Left lung (tissue), 4 donors: ENCODE measurements at regions not wholly inside any gene's neighbourhood (a gene's known extent, or its start where the extent isn't known, plus 50 kb on each side); places are given as distances from the start of the nearest gene placed in this dataset.

Experiments used
- ATAC-seq: fragments of 200-7000 bp; cut with Tn5 transposase; one replicate; pipeline ENCODE4 v1.9.1; 2020; ENCODE audit warnings: moderate library complexity
- DNase-seq, 4 donors: peaks; one replicate each; pipeline ENCODE4 v3.0.0-alpha.2; 2013 to 2020
- H3K27ac ChIP-seq, 2 donors: fragments of 200-600 bp; sonication (generic) in 1 of 2; one replicate each; pipeline versions ENCODE4 v1.5.0 to v1.8.0; 2020 to 2021
- H3K27me3 ChIP-seq, 2 donors: fragments of 200-600 bp; sonication (generic) in 1 of 2; one replicate each; pipeline versions ENCODE4 v1.5.0 to v1.8.0; 2020 to 2021
- H3K36me3 ChIP-seq, 2 donors: fragments of 200-600 bp; sonication (generic) in 1 of 2; one replicate each; pipeline versions ENCODE4 v1.5.0 to v1.8.0; 2020 to 2021
- H3K4me1 ChIP-seq, 2 donors: fragments of 200-600 bp; one replicate each; pipeline ENCODE4 v1.8.0; 2021
- H3K4me3 ChIP-seq, 2 donors: fragments of 200-600 bp; sonication (generic) in 1 of 2; one replicate each; pipeline versions ENCODE4 v1.5.0 to v1.8.0; 2020 to 2021; ENCODE audit warnings: mild to moderate bottlenecking in 1 of 2
- H3K9me3 ChIP-seq, 2 donors: fragments of 200-600 bp; sonication (generic) in 1 of 2; one replicate each; pipeline versions ENCODE4 v1.5.0 to v1.8.0; 2020 to 2021
- CTCF ChIP-seq, 2 donors: fragments of 200-600 bp; sonication (generic) in 1 of 2; IDR thresholded peaks; one replicate each; pipeline versions ENCODE4 v1.5.0 to v1.8.0; 2021; ENCODE audit warnings: antibody characterized with exemption in 2 of 2
- intact Hi-C, 2 donors: fragments of 100-400 bp; cut with DNase I; formaldehyde crosslinking; loops; one replicate each; pipeline versions ENCODE4 v1.11.2 to v1.14.2; 2022
- donor health status: DM: no; HTN: yes; CAD: no.
- donor health status: DM: no; HTN: no; CAD: no.

- TF ChIP-seq CTCF (IDR thresholded peaks at IDR 0.05): no peak
- Histone ChIP-seq H3K27me3 (no peaks in the 10 kb centered on the region), H3K27ac (no peak overlapping the region), H3K9me3 (peaks cover 0 to 27% of the 10 kb centered on the region in 2 donors), H3K4me3 (no peak overlapping the region), H3K36me3 (no peaks in the 10 kb centered on the region), H3K4me1 (peaks cover 3 to 11% of the 10 kb centered on the region in 2 donors)
- ATAC-seq (no peak), DNase-seq (no peak)
- intact Hi-C loops: no loop called here
Measured at GRCh38 chr10:113479346-113480080, 73.3 kb upstream of the HABP2 start.

- no peaks in the 10 kb centered on the region for H3K36me3 ChIP-seq
- DNase-seq: no peak
- H3K4me3 ChIP-seq: no peak overlapping the region
- TF ChIP-seq CTCF (IDR thresholded peaks at IDR 0.05): no peak
- H3K9me3 ChIP-seq: peaks cover 0 to 27% of the 10 kb centered on the region in 2 donors
- H3K4me1 ChIP-seq: peaks cover 3 to 9% of the 10 kb centered on the region in 2 donors
- H3K27ac ChIP-seq: peak overlapping the region in 1 of 2 donors; percentile 48
- H3K27me3 ChIP-seq: no peaks in the 10 kb centered on the region
- ATAC-seq: no peak
- intact Hi-C loops: no loop called here
Measured at GRCh38 chr10:113480081-113480360, 72.8 kb upstream of the HABP2 start.

GRCh38 chr10:113480851-113481502, 71.9 kb upstream of the HABP2 start:
- H3K36me3 ChIP-seq: no peaks in the 10 kb centered on the region
- no peak overlapping the region for H3K4me3 ChIP-seq
- intact Hi-C loops: no loop called here
- no peaks in the 10 kb centered on the region for H3K4me1 ChIP-seq
- peak; percentile 92 for ATAC-seq
- peak in 2 of 4 donors; percentile 51 to 57 for DNase-seq
- H3K9me3 ChIP-seq: peaks cover 0 to 27% of the 10 kb centered on the region in 2 donors
- no peaks in the 10 kb centered on the region for H3K27me3 ChIP-seq
- peak overlapping the region in 1 of 2 donors; percentile 48 for H3K27ac ChIP-seq
- no peak for TF ChIP-seq CTCF (IDR thresholded peaks at IDR 0.05)

GRCh38 chr10:113484487-113484886, 68.4 kb upstream of the HABP2 start:
- intact Hi-C loops: no loop called here
- ATAC-seq (no peak), DNase-seq (no peak)
- TF ChIP-seq CTCF (IDR thresholded peaks at IDR 0.05): no peak
- H3K9me3 ChIP-seq: peaks cover 0 to 17% of the 10 kb centered on the region in 2 donors
- peaks cover 0 to under 1% of the 10 kb centered on the region in 2 donors for H3K4me1 ChIP-seq
- H3K27ac ChIP-seq: no peak overlapping the region
- no peak overlapping the region for H3K4me3 ChIP-seq
- H3K36me3 ChIP-seq: no peaks in the 10 kb centered on the region
- H3K27me3 ChIP-seq: no peaks in the 10 kb centered on the region

GRCh38 chr10:113485736-113486135, 67.1 kb upstream of the HABP2 start:
- peak overlapping the region in 1 of 2 donors; percentile 48 for H3K27ac ChIP-seq
- TF ChIP-seq CTCF (IDR thresholded peaks at IDR 0.05): no peak
- no peaks in the 10 kb centered on the region for H3K27me3 ChIP-seq
- DNase-seq (no peak), ATAC-seq (no peak)
- H3K4me1 ChIP-seq: peaks cover 0 to 5% of the 10 kb centered on the region in 2 donors
- no peak overlapping the region for H3K4me3 ChIP-seq
- intact Hi-C loops: no loop called here
- H3K36me3 ChIP-seq: no peaks in the 10 kb centered on the region
- peaks cover 0 to 5% of the 10 kb centered on the region in 2 donors for H3K9me3 ChIP-seq
